WTC11 (cell line): ENCODE measurements at regions not wholly inside any gene's neighbourhood (a gene's known extent, or its start where the extent isn't known, plus 50 kb on each side); places are given as distances from the start of the nearest gene placed in this dataset.

Source experiments
- ATAC-seq: fragments of 200-7000 bp; cut with Tn5 transposase; 2 replicates; pipeline ENCODE4 v1.10.0; 2021; ENCODE audit warnings: mild to moderate bottlenecking, moderate library complexity
- CTCF ChIA-PET: fragments of 300-600 bp; sonication (Branson Sonifier 250); formaldehyde crosslinking; loops from one replicate; lab custom pipeline; 2021; ENCODE audit warnings: antibody characterized with exemption; lab: Charles Lee
- POLR2A ChIA-PET: fragments of 350-600 bp; sonication (Branson Sonifier 250); formaldehyde crosslinking; loops from one replicate; lab custom pipeline; 2021; ENCODE audit warnings: antibody characterized with exemption; lab: Charles Lee
- DNase-seq: peaks from one replicate; pipeline ENCODE4 v3.0.0; 2021; ENCODE audit warnings: low spot score
- H3K27ac Mint-ChIP-seq: 2 replicates; pipeline ENCODE4 v1.8.0; 2021; ENCODE audit warnings: mixed read lengths
- H3K27me3 Mint-ChIP-seq: 2 replicates; pipeline ENCODE4 v1.8.0; 2021; ENCODE audit warnings: low read depth, mild to moderate bottlenecking, moderate library complexity, mixed read lengths
- H3K36me3 Mint-ChIP-seq: 2 replicates; pipeline ENCODE4 v1.8.0; 2021; ENCODE audit warnings: mixed read lengths
- H3K4me1 Mint-ChIP-seq: 2 replicates; pipeline ENCODE4 v1.8.0; 2022; ENCODE audit warnings: mixed read lengths
- H3K4me3 Mint-ChIP-seq: 2 replicates; pipeline ENCODE4 v1.8.0; 2021; ENCODE audit warnings: mild to moderate bottlenecking, moderate library complexity, mixed read lengths
- H3K9me3 Mint-ChIP-seq: 2 replicates; pipeline ENCODE4 v1.8.0; 2021; ENCODE audit warnings: mixed read lengths
- E2F1 ChIP-seq: sonication (generic); formaldehyde crosslinking; IDR thresholded peaks from 2 replicates; pipeline ENCODE4 v1.8.0; 2022; ENCODE audit warnings: mild to moderate bottlenecking, missing genetic modification reagents
- FOXJ3 ChIP-seq: sonication (generic); formaldehyde crosslinking; IDR thresholded peaks from 2 replicates; pipeline ENCODE4 v1.9.0; 2021; ENCODE audit warnings: missing genetic modification reagents, mild to moderate bottlenecking, borderline replicate concordance
- FOXP1 ChIP-seq: sonication (generic); formaldehyde crosslinking; IDR thresholded peaks from 2 replicates; pipeline ENCODE4 v1.8.0; 2022; ENCODE audit warnings: missing genetic modification reagents, mild to moderate bottlenecking, moderate library complexity, borderline replicate concordance
- JUN ChIP-seq: sonication (generic); formaldehyde crosslinking; IDR thresholded peaks from 2 replicates; pipeline ENCODE4 v1.8.0; 2023; ENCODE audit warnings: mild to moderate bottlenecking, missing genetic modification reagents
- NR1H2 ChIP-seq: sonication (generic); formaldehyde crosslinking; IDR thresholded peaks from 2 replicates; pipeline ENCODE4 v1.9.0; 2021; ENCODE audit warnings: mild to moderate bottlenecking, moderate library complexity, missing genetic modification reagents
- NR3C1 ChIP-seq: sonication (generic); formaldehyde crosslinking; conservative IDR thresholded peaks from 2 replicates; pipeline ENCODE4 v1.8.1; 2023; ENCODE audit warnings: low read depth, mild to moderate bottlenecking, missing genetic modification reagents
- OVOL2 ChIP-seq: fragments of 250-450 bp; sonication (Bioruptor Pico); IDR thresholded peaks from 2 replicates; pipeline ENCODE4 v1.9.0; 2021; ENCODE audit warnings: mild to moderate bottlenecking, borderline replicate concordance
- PREB ChIP-seq: sonication (generic); formaldehyde crosslinking; IDR thresholded peaks from 2 replicates; pipeline ENCODE4 v1.8.1; 2022; ENCODE audit warnings: mild to moderate bottlenecking, missing genetic modification reagents, moderate library complexity, borderline replicate concordance
- RELA ChIP-seq: sonication (generic); formaldehyde crosslinking; IDR thresholded peaks from 2 replicates; pipeline ENCODE4 v1.8.1; 2022; ENCODE audit warnings: missing genetic modification reagents, mild to moderate bottlenecking, borderline replicate concordance
- SMAD3 ChIP-seq: sonication (generic); formaldehyde crosslinking; IDR thresholded peaks from 2 replicates; pipeline ENCODE4 v1.8.0; 2022; ENCODE audit warnings: missing genetic modification reagents, mild to moderate bottlenecking, borderline replicate concordance
- TEAD4 ChIP-seq: sonication (generic); formaldehyde crosslinking; IDR thresholded peaks from 2 replicates; pipeline ENCODE4 v1.8.0; 2022; ENCODE audit warnings: mild to moderate bottlenecking, missing genetic modification reagents
- ZMAT4 ChIP-seq: fragments of 250-450 bp; sonication (Bioruptor Pico); IDR thresholded peaks from 2 replicates; pipeline ENCODE4 v1.9.0; 2021; ENCODE audit warnings: mild to moderate bottlenecking
- ZNF121 ChIP-seq: sonication (generic); formaldehyde crosslinking; IDR thresholded peaks from 2 replicates; pipeline ENCODE4 v1.8.0; 2023; ENCODE audit warnings: missing genetic modification reagents
- ZNF423 ChIP-seq: fragments of 250-450 bp; sonication (Bioruptor Pico); IDR thresholded peaks from 2 replicates; pipeline ENCODE4 v2.1.2; 2022; ENCODE audit warnings: mild to moderate bottlenecking, moderate library complexity
- ZNF532 ChIP-seq: fragments of 250-450 bp; sonication (Bioruptor Pico); IDR thresholded peaks from 2 replicates; pipeline ENCODE4 v1.9.0; 2021; ENCODE audit warnings: mild to moderate bottlenecking, borderline replicate concordance
- TF ChIP-seq, protein P1 (sequence below): sonication (generic); formaldehyde crosslinking; IDR thresholded peaks from 2 replicates; pipeline ENCODE4 v1.8.0; 2022; ENCODE audit warnings: missing genetic modification reagents
- TF ChIP-seq, protein P2 (sequence below): fragments of 250-450 bp; sonication (Bioruptor Pico); IDR thresholded peaks from 2 replicates; pipeline ENCODE4 v1.9.0; 2021; ENCODE audit warnings: mild to moderate bottlenecking

DNA sequence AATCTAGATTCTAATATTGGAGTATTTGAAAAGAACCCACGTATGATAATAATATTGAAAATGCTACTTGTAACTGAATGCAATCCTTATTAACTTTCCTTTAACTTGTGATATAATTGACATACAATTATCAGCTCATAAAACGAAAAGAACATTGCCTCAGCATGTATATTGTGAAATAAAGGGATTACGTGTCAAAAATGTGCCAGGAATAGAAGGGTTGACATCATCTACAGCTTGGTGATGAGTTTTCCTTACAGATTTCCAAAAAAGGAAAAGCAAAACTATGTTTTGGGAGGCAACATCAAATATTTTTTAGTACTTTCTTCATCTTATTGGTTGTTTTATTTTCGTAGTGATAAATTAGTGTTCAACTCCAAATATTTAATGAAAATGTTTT lies 266.0 kb upstream of the PTGER4 start (continued):
- TF ChIP-seq ZNF532 (CRISPR knock-in tag) = no peak

DNA sequence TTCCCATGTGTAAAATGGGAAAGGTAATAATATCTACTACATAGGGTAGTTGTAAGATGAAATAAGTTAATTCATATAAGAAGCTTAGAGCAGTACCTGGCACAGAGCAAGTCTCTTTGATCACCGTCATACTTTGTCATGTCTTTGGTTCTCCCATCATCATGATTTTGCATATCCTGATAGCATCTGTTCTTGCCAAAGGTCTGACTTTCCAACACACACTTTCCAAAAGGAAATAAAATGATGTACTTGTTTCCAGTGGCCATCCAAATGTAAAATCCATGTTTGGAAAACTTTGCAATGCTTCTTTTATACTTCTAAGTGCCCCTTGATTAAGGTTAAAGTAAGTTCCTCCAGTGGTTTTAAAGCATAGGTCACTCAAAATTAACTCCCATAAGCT lies 266.9 kb upstream of the PTGER4 start:
- H3K27me3 Mint-ChIP-seq = no peaks in the 10 kb centered on the region
- peaks cover 7% of the 10 kb centered on the region; the same call in 1 of the 2 replicates for H3K36me3 Mint-ChIP-seq
- ATAC-seq (no peak), DNase-seq (no peak)
- H3K4me1 Mint-ChIP-seq = no peaks in the 10 kb centered on the region
- no peak overlapping the region for H3K27ac Mint-ChIP-seq
- POLR2A ChIA-PET = no interaction called here
- CTCF ChIA-PET = no interaction called here
- peaks cover 15% of the 10 kb centered on the region for H3K9me3 Mint-ChIP-seq
- no peak overlapping the region for H3K4me3 Mint-ChIP-seq
- no peak for TF ChIP-seq ZNF423 (CRISPR knock-in tag)
- no peak for TF ChIP-seq FOXJ3 (CRISPR knock-in tag)
- TF ChIP-seq E2F1 (CRISPR knock-in tag) = no peak
- TF ChIP-seq, protein P1, sequence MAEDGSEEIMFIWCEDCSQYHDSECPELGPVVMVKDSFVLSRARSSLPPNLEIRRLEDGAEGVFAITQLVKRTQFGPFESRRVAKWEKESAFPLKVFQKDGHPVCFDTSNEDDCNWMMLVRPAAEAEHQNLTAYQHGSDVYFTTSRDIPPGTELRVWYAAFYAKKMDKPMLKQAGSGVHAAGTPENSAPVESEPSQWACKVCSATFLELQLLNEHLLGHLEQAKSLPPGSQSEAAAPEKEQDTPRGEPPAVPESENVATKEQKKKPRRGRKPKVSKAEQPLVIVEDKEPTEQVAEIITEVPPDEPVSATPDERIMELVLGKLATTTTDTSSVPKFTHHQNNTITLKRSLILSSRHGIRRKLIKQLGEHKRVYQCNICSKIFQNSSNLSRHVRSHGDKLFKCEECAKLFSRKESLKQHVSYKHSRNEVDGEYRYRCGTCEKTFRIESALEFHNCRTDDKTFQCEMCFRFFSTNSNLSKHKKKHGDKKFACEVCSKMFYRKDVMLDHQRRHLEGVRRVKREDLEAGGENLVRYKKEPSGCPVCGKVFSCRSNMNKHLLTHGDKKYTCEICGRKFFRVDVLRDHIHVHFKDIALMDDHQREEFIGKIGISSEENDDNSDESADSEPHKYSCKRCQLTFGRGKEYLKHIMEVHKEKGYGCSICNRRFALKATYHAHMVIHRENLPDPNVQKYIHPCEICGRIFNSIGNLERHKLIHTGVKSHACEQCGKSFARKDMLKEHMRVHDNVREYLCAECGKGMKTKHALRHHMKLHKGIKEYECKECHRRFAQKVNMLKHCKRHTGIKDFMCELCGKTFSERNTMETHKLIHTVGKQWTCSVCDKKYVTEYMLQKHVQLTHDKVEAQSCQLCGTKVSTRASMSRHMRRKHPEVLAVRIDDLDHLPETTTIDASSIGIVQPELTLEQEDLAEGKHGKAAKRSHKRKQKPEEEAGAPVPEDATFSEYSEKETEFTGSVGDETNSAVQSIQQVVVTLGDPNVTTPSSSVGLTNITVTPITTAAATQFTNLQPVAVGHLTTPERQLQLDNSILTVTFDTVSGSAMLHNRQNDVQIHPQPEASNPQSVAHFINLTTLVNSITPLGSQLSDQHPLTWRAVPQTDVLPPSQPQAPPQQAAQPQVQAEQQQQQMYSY (CRISPR knock-in tag) = no peak
- no peak for TF ChIP-seq NR1H2 (CRISPR knock-in tag)
- no peak for TF ChIP-seq ZNF121 (CRISPR knock-in tag)
- TF ChIP-seq TEAD4 = no peak
- no peak for TF ChIP-seq JUN (CRISPR knock-in tag)
- no peak for TF ChIP-seq RELA (CRISPR knock-in tag)
- TF ChIP-seq FOXP1 = no peak
- TF ChIP-seq, all 79 proteins: peak for 0

GRCh38 chr5:40410964-40411635 lies 268.6 kb upstream of the PTGER4 start:
- Mint-ChIP-seq H3K27me3 (no peaks in the 10 kb centered on the region), H3K4me1 (no peaks in the 10 kb centered on the region), H3K9me3 (peaks cover 5% of the 10 kb centered on the region), H3K27ac (no peak overlapping the region), H3K36me3 (no peaks in the 10 kb centered on the region), H3K4me3 (no peak overlapping the region)
- POLR2A ChIA-PET = no interaction called here
- CTCF ChIA-PET = no interaction called here
- ATAC-seq (no peak), DNase-seq (no peak)
- TF ChIP-seq, protein P2, sequence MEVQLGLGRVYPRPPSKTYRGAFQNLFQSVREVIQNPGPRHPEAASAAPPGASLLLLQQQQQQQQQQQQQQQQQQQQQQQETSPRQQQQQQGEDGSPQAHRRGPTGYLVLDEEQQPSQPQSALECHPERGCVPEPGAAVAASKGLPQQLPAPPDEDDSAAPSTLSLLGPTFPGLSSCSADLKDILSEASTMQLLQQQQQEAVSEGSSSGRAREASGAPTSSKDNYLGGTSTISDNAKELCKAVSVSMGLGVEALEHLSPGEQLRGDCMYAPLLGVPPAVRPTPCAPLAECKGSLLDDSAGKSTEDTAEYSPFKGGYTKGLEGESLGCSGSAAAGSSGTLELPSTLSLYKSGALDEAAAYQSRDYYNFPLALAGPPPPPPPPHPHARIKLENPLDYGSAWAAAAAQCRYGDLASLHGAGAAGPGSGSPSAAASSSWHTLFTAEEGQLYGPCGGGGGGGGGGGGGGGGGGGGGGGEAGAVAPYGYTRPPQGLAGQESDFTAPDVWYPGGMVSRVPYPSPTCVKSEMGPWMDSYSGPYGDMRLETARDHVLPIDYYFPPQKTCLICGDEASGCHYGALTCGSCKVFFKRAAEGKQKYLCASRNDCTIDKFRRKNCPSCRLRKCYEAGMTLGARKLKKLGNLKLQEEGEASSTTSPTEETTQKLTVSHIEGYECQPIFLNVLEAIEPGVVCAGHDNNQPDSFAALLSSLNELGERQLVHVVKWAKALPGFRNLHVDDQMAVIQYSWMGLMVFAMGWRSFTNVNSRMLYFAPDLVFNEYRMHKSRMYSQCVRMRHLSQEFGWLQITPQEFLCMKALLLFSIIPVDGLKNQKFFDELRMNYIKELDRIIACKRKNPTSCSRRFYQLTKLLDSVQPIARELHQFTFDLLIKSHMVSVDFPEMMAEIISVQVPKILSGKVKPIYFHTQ (CRISPR knock-in tag) = no peak
- no peak for TF ChIP-seq SMAD3 (CRISPR knock-in tag)
- TF ChIP-seq NR3C1 (CRISPR knock-in tag) = no peak
- TF ChIP-seq ZMAT4 (CRISPR knock-in tag) = no peak
- no peak for TF ChIP-seq PREB (CRISPR knock-in tag)
- TF ChIP-seq OVOL2 (CRISPR knock-in tag) = no peak
